ENCODE measurements at regions not wholly inside any gene's neighbourhood (a gene's known extent, or its start where the extent isn't known, plus 50 kb on each side); places are given as distances from the start of the nearest gene placed in this dataset.

DNA sequence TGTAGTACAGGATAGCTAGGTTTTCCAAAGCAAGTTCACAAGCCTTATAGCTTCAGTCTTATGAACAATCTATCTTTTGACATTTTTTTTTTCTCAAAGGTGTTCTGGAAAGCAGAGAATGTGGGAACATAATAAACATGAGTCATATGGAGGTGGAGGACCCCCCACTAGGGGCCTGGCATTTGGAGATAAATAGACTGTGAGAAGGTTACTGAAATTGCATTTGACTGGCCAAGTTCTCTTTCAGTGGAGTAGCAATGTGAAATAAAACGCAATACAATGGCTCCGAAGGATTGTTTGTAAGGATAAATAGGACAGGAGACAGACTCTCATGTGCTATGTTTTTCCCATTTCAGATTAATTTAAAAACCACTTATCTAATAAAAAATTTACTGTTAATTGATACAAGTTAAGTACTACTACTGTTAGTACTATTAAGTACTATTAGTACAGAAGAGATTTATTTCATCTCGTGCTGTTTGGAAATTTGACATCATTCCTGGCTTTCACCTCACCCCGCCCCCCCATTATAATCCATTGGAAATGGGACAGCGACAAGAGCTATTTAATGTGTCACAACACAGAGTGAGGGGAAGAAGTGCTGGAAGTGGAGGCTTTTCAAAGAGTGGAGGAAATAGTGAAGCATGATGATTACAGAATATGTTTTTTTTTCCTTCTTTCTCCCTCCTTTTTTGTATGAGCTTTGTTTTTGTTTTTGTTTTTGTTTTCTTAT is 122.6 kb upstream of the ID4 start:
- Histone ChIP-seq H3K79me1 (ENCODE audit: low read depth, low read length) (no peaks in the 10 kb centered on the region), H2BK12ac (ENCODE audit: low read depth, low read length) (no peak overlapping the region), H2BK15ac (ENCODE audit: low read length) (no peak overlapping the region), H3K18ac (ENCODE audit: extremely low read depth, low read length) (no peak overlapping the region), H3K9ac (replicated peaks in 1 of 4; ENCODE audit: extremely low read depth in 1 of 4, low read depth in 3 of 4, low read length in 3 of 4) (no peak overlapping the region), H3K27ac (ENCODE audit: low read depth, low read length) (no peak overlapping the region), H4K20me1 (replicated peaks in 1 of 2; ENCODE audit: control insufficient read depth in 1 of 2, insufficient read depth in 2 of 2, low read length in 2 of 2) (no peaks in the 10 kb centered on the region), H3K4me3 (ENCODE audit: extremely low read depth in 1 of 4, insufficient read depth in 2 of 4, low read depth in 3 of 4, low read length in 4 of 4) (no peak overlapping the region; a peak in 1 of 8 replicates), H2AFZ (ENCODE audit: low read length) (no peak overlapping the region), H3K4ac (replicated peaks; ENCODE audit: insufficient read length, low read depth, low read length) (no peak overlapping the region), H3K23ac (ENCODE audit: insufficient read length) (no peak overlapping the region), H3K36me3 (ENCODE audit: control insufficient read depth in 2 of 4, insufficient read depth in 4 of 4, low read length in 3 of 4) (no peaks in the 10 kb centered on the region), H2AK5ac (ENCODE audit: low read depth, low read length) (no peak overlapping the region), H2BK5ac (ENCODE audit: low read depth, low read length) (no peak overlapping the region), H2BK120ac (replicated peaks; ENCODE audit: low read depth, low read length) (peak overlapping the region; percentile 2), H3K9me3 (ENCODE audit: insufficient read depth in 2 of 2, low read depth in 1 of 2, low read length in 1 of 2) (no peaks in the 10 kb centered on the region), H3K4me1 (replicated peaks in 1 of 4; ENCODE audit: control insufficient read depth in 3 of 4, insufficient read depth in 4 of 4, low read length in 3 of 4) (peaks cover 0 to 14% (median 8%) of the 10 kb centered on the region in 4 experiments; a peak in 4 of 7 replicates), H4K91ac (replicated peaks; ENCODE audit: insufficient read length, low read length) (no peak overlapping the region), H3K79me2 (ENCODE audit: control insufficient read depth in 1 of 2, insufficient read depth in 2 of 2, low read length in 2 of 2) (no peaks in the 10 kb centered on the region), H4K8ac (ENCODE audit: extremely low read depth, insufficient read depth, low read length) (no peak overlapping the region), H3K14ac (ENCODE audit: insufficient read length) (no peak overlapping the region), H2BK20ac (ENCODE audit: low read length) (no peak overlapping the region), H3K27me3 (replicated peaks in 1 of 4; ENCODE audit: control insufficient read depth in 3 of 4, extremely low read depth in 1 of 4, insufficient read depth in 3 of 4, low read length in 3 of 4) (no peaks in the 10 kb centered on the region), H3K56ac (replicated peaks; ENCODE audit: insufficient read length, low read depth, low read length) (no peak overlapping the region), H3K23me2 (ENCODE audit: low read depth, low read length) (no peaks in the 10 kb centered on the region), H3K4me2 (ENCODE audit: insufficient read depth in 1 of 2, low read depth in 2 of 2, low read length in 2 of 2) (peak overlapping the region; percentile 18 to 22; a peak in 3 of 4 replicates), H4K5ac (ENCODE audit: insufficient read length, low read depth, low read length) (peak overlapping the region; percentile 44)
- FAIRE-seq (no peak), DNase-seq (ENCODE audit: low read depth in 1 of 2, low spot score in 2 of 2) (no peak)
- CTCF ChIA-PET (ENCODE audit: partially characterized antibody) = interaction anchor here (1.2 kb wide), 1 partner anchor 11 kb away, joined by 3 read pairs; no protein-coding TSS in a partner anchor
- POLR2A ChIA-PET (ENCODE audit: partially characterized antibody) = interaction anchor here (0.7 to 1.7 kb wide), 3 partner anchors 15 to 122 kb away, joined by 3 to 7 read pairs (median 3); no protein-coding TSS in a partner anchor
- 19% methylated on average over 5 of the region's 5 CpGs; no CpG with 5 or more reads in 1 of the 2 experiments for WGBS, 2 experiments (ENCODE audit: extremely low coverage in 1 of 2, insufficient coverage in 1 of 2, insufficient read length in 1 of 2, insufficient replicate concordance in 2 of 2, low coverage in 1 of 2, low lambda C conversion rate in 2 of 2, missing lambda C conversion rate in 1 of 2)
- TF ChIP-seq SP1 (IDR thresholded peaks at IDR 0.05; ENCODE audit: low read depth, low read length) (no peak), ASH2L (IDR thresholded peaks at IDR 0.05; ENCODE audit: low read length) (no peak), PHF8 (conservative IDR thresholded peaks at IDR 0.05; ENCODE audit: low read depth, low read length) (no peak), POU5F1 (IDR thresholded peaks at IDR 0.05; ENCODE audit: low read depth, low read length) (no peak), ZNF274 (IDR thresholded peaks at IDR 0.05; ENCODE audit: borderline replicate concordance, extremely low read depth, low read length) (no peak), JUND (IDR thresholded peaks at IDR 0.05; ENCODE audit: low read length) (no peak), HDAC2 (IDR thresholded peaks at IDR 0.05; ENCODE audit: borderline replicate concordance in 1 of 2, low read depth in 2 of 2, low read length in 2 of 2) (no peak), CBX5 (IDR thresholded peaks at IDR 0.05; ENCODE audit: low read depth, low read length) (no peak), CTBP2 (IDR thresholded peaks at IDR 0.05; ENCODE audit: borderline replicate concordance, insufficient read depth, insufficient read length, low read length) (no peak)
- TF ChIP-seq, protein P1, sequence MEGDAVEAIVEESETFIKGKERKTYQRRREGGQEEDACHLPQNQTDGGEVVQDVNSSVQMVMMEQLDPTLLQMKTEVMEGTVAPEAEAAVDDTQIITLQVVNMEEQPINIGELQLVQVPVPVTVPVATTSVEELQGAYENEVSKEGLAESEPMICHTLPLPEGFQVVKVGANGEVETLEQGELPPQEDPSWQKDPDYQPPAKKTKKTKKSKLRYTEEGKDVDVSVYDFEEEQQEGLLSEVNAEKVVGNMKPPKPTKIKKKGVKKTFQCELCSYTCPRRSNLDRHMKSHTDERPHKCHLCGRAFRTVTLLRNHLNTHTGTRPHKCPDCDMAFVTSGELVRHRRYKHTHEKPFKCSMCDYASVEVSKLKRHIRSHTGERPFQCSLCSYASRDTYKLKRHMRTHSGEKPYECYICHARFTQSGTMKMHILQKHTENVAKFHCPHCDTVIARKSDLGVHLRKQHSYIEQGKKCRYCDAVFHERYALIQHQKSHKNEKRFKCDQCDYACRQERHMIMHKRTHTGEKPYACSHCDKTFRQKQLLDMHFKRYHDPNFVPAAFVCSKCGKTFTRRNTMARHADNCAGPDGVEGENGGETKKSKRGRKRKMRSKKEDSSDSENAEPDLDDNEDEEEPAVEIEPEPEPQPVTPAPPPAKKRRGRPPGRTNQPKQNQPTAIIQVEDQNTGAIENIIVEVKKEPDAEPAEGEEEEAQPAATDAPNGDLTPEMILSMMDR (IDR thresholded peaks at IDR 0.05; ENCODE audit: control extremely low read depth in 1 of 3, insufficient read depth in 1 of 3, low read depth in 1 of 3, low read length in 3 of 3) = no peak

Data from H1 (cell line).